Neuronal stem cell (in vitro differentiated cells): ENCODE measurements at regions not wholly inside any gene's neighbourhood (a gene's known extent, or its start where the extent isn't known, plus 50 kb on each side); places are given as distances from the start of the nearest gene placed in this dataset.

ENCODE experiments used
- DNase-seq: peaks from one replicate; pipeline ENCODE4 v3.0.0-alpha.2; 2013; ENCODE audit warnings: low spot score
- H2AFZ ChIP-seq: one replicate; pipeline ENCODE4 v1.6.1; 2013; ENCODE audit warnings: mild to moderate bottlenecking, low read length, inconsistent platforms
- H2AK5ac ChIP-seq: 2 replicates; pipeline ENCODE4 v1.6.1; 2013; ENCODE audit warnings: low read depth, mild to moderate bottlenecking, inconsistent platforms, low read length, moderate library complexity, mixed read lengths
- H2BK120ac ChIP-seq: 2 replicates; pipeline ENCODE4 v1.6.1; 2013; ENCODE audit warnings: low read depth, mild to moderate bottlenecking, inconsistent platforms, low read length, moderate library complexity, mixed read lengths
- H2BK12ac ChIP-seq: one replicate; pipeline ENCODE4 v1.6.1; 2013; ENCODE audit warnings: low read length, inconsistent platforms
- H2BK15ac ChIP-seq: 2 replicates; pipeline ENCODE4 v1.6.1; 2013; ENCODE audit warnings: mild to moderate bottlenecking, low read length, inconsistent platforms, mixed read lengths
- H2BK5ac ChIP-seq: one replicate; pipeline ENCODE4 v1.6.1; 2013; ENCODE audit warnings: inconsistent platforms, mild to moderate bottlenecking, low read length, moderate library complexity
- H3K14ac ChIP-seq: one replicate; pipeline ENCODE4 v1.6.1; 2013; ENCODE audit warnings: low read length, inconsistent platforms
- H3K18ac ChIP-seq: 2 replicates; pipeline ENCODE4 v1.6.1; 2013; ENCODE audit warnings: low read length, inconsistent platforms
- H3K23ac ChIP-seq: 2 replicates; pipeline ENCODE4 v1.6.1; 2013; ENCODE audit warnings: low read depth, mild to moderate bottlenecking, mixed read lengths, low read length, inconsistent platforms; ENCODE audit not compliant: poor library complexity
- H3K27ac ChIP-seq: replicated peaks from 3 replicates; pipeline ENCODE4 v1.5.1; 2013; ENCODE audit warnings: low read length, inconsistent platforms
- H3K27me3 ChIP-seq, 3 experiments: 2 replicates each; pipeline ENCODE4 v1.6.1; 2013; ENCODE audit warnings: low read length in 3 of 3, mild to moderate bottlenecking in 2 of 3, inconsistent platforms in 1 of 3, low read depth in 1 of 3, mixed read lengths in 1 of 3, moderate library complexity in 1 of 3; ENCODE audit not compliant: control insufficient read depth in 3 of 3, insufficient read depth in 3 of 3
- H3K36me3 ChIP-seq, 2 donors: replicated peaks in 1 of 2; 2 replicates each; pipeline ENCODE4 v1.6.1; 2013; ENCODE audit warnings: low read length in 2 of 2; ENCODE audit not compliant: control insufficient read depth in 2 of 2, insufficient read depth in 2 of 2
- H3K4ac ChIP-seq: 2 replicates; pipeline ENCODE4 v1.6.1; 2013; ENCODE audit warnings: inconsistent platforms, mild to moderate bottlenecking, low read length, moderate library complexity
- H3K4me1 ChIP-seq, 2 donors: 1 replicate in 1 of 2; 2 replicates in 1 of 2; pipeline ENCODE4 v1.6.1; 2013; ENCODE audit warnings: low read length in 2 of 2, low read depth in 1 of 2; ENCODE audit not compliant: control insufficient read depth in 2 of 2, insufficient read depth in 1 of 2
- H3K4me2 ChIP-seq: one replicate; pipeline ENCODE4 v1.6.1; 2013; ENCODE audit warnings: mild to moderate bottlenecking, low read length, inconsistent platforms; ENCODE audit not compliant: insufficient read depth, poor library complexity, severe bottlenecking
- H3K4me3 ChIP-seq, 2 donors: 2 replicates each; pipeline ENCODE4 v1.5.1; 2013; ENCODE audit warnings: low read length in 2 of 2, mild to moderate bottlenecking in 2 of 2, inconsistent platforms in 1 of 2, moderate library complexity in 1 of 2
- H3K79me1 ChIP-seq: one replicate; pipeline ENCODE4 v1.6.1; 2013; ENCODE audit warnings: low read depth, mild to moderate bottlenecking, inconsistent platforms, low read length, moderate library complexity
- H3K9ac ChIP-seq: one replicate; pipeline ENCODE4 v1.6.1; 2013; ENCODE audit warnings: mild to moderate bottlenecking, low read depth, low read length, inconsistent platforms; ENCODE audit not compliant: poor library complexity
- H3K9me3 ChIP-seq, 2 donors: replicated peaks in 1 of 2; 2 replicates each; pipeline versions ENCODE3 to v1.6.1; 2013; ENCODE audit warnings: low read length in 2 of 2, mild to moderate bottlenecking in 2 of 2, inconsistent platforms in 1 of 2, low read depth in 1 of 2, mixed read lengths in 1 of 2, moderate library complexity in 1 of 2; ENCODE audit not compliant: control insufficient read depth in 2 of 2, insufficient read depth in 1 of 2
- H4K8ac ChIP-seq: one replicate; pipeline ENCODE4 v1.6.1; 2013; ENCODE audit warnings: low read depth, mild to moderate bottlenecking, inconsistent platforms, low read length, moderate library complexity
- H4K91ac ChIP-seq: one replicate; pipeline ENCODE4 v1.6.1; 2013; ENCODE audit warnings: low read length, low read depth, mild to moderate bottlenecking, inconsistent platforms; ENCODE audit not compliant: poor library complexity
- WGBS, 2 donors: extraction: QIAGEN DNeasy Blood & Tissue Kit; methylation state at CpG; one replicate each; pipeline ENCODE4 v1.1.7; 2013; ENCODE audit warnings: missing lambda C conversion rate in 2 of 2, mixed read lengths in 1 of 2; ENCODE audit not compliant: insufficient read length in 2 of 2, insufficient replicate concordance in 1 of 2; ENCODE audit errors: extremely low coverage in 2 of 2; 5-methylcytosine and 5-hydroxymethylcytosine counted together

GRCh38 chr12:111196532-111196931 lies 172.4 kb downstream of the PHETA1 start:
- no peaks in the 10 kb centered on the region for H3K9me3 ChIP-seq

GRCh38 chr12:111195316-111195715 lies 173.6 kb downstream of the PHETA1 start:
- Histone ChIP-seq H3K36me3 (no peaks in the 10 kb centered on the region), H3K4me3 (no peak overlapping the region), H3K23ac (no peak overlapping the region), H3K79me1 (no peaks in the 10 kb centered on the region), H2BK120ac (no peak overlapping the region), H3K27ac (no peak overlapping the region), H3K18ac (no peak overlapping the region), H3K9me3 (no peaks in the 10 kb centered on the region), H3K27me3 (no peaks in the 10 kb centered on the region), H4K8ac (no peak overlapping the region), H2BK12ac (no peak overlapping the region), H3K4me2 (no peak overlapping the region), H2BK15ac (no peak overlapping the region), H3K14ac (no peak overlapping the region), H3K9ac (no peak overlapping the region), H2BK5ac (no peak overlapping the region), H3K4ac (no peak overlapping the region), H4K91ac (no peak overlapping the region), H3K4me1 (peaks cover 6% of the 10 kb centered on the region in 2 donors), H2AK5ac (no peak overlapping the region), H2AFZ (no peak overlapping the region)
- DNase-seq, result no peak
- WGBS, 2 donors, result no CpG with 5 or more reads among the region's 8 CpGs

More at GRCh38 chr12:111196532-111196931, 172.4 kb downstream of the PHETA1 start:
- Histone ChIP-seq H3K23ac (no peak overlapping the region), H4K8ac (no peak overlapping the region), H3K27me3 (peaks cover 0 to 6% (median 0%) of the 10 kb centered on the region in 3 experiments), H3K9ac (no peak overlapping the region), H3K4me1 (peaks cover 6% of the 10 kb centered on the region in 2 donors), H2BK5ac (no peak overlapping the region), H3K4me2 (no peak overlapping the region), H2AK5ac (no peak overlapping the region), H2BK12ac (no peak overlapping the region), H3K27ac (no peak overlapping the region), H4K91ac (no peak overlapping the region), H2AFZ (no peak overlapping the region), H2BK120ac (no peak overlapping the region), H2BK15ac (no peak overlapping the region), H3K36me3 (no peaks in the 10 kb centered on the region), H3K14ac (no peak overlapping the region), H3K79me1 (no peaks in the 10 kb centered on the region), H3K4ac (no peak overlapping the region), H3K4me3 (no peak overlapping the region), H3K18ac (no peak overlapping the region)
- DNase-seq, result no peak
- WGBS, 2 donors, result no CpG with 5 or more reads among the region's 5 CpGs

- H2AFZ ChIP-seq, result no peak overlapping the region
- H2BK15ac ChIP-seq, result no peak overlapping the region
- no peaks in the 10 kb centered on the region for H3K36me3 ChIP-seq
- no CpG with 5 or more reads among the region's 9 CpGs for WGBS, 2 donors
- no peak overlapping the region for H2BK5ac ChIP-seq
- H3K23ac ChIP-seq, result no peak overlapping the region
- no peak overlapping the region for H3K4ac ChIP-seq
- no peak overlapping the region for H3K4me3 ChIP-seq
- H4K8ac ChIP-seq, result no peak overlapping the region
- H3K9ac ChIP-seq, result no peak overlapping the region
- H2AK5ac ChIP-seq, result no peak overlapping the region
- no peaks in the 10 kb centered on the region for H3K9me3 ChIP-seq
- H2BK12ac ChIP-seq, result no peak overlapping the region
- H4K91ac ChIP-seq, result no peak overlapping the region
- no peak overlapping the region for H3K27ac ChIP-seq
- H3K4me1 ChIP-seq, result peaks cover 6% of the 10 kb centered on the region in 2 donors
- no peaks in the 10 kb centered on the region for H3K27me3 ChIP-seq
- H3K79me1 ChIP-seq, result no peaks in the 10 kb centered on the region
- H3K4me2 ChIP-seq, result no peak overlapping the region
- H2BK120ac ChIP-seq, result no peak overlapping the region
- DNase-seq, result no peak
- H3K14ac ChIP-seq, result no peak overlapping the region
- H3K18ac ChIP-seq, result no peak overlapping the region
Measured at GRCh38 chr12:111194703-111195051, 174.2 kb downstream of the PHETA1 start.

GRCh38 chr12:111193977-111194702 lies 174.8 kb downstream of the PHETA1 start:
- no peak overlapping the region for H3K4me3 ChIP-seq
- H3K27me3 ChIP-seq, result no peaks in the 10 kb centered on the region
- no peak overlapping the region for H3K9ac ChIP-seq
- H3K4ac ChIP-seq, result no peak overlapping the region
- no peak overlapping the region for H2AK5ac ChIP-seq
- H3K4me2 ChIP-seq, result no peak overlapping the region
- no peak overlapping the region for H4K91ac ChIP-seq
- H3K23ac ChIP-seq, result no peak overlapping the region
- peak overlapping the region; percentile 39 for H2BK5ac ChIP-seq
- H2BK15ac ChIP-seq, result no peak overlapping the region
- H2BK120ac ChIP-seq, result no peak overlapping the region
- H3K14ac ChIP-seq, result no peak overlapping the region
- H2BK12ac ChIP-seq, result no peak overlapping the region
- H3K79me1 ChIP-seq, result no peaks in the 10 kb centered on the region
- H3K18ac ChIP-seq, result no peak overlapping the region
- peaks cover 6% of the 10 kb centered on the region in 2 donors for H3K4me1 ChIP-seq
- H4K8ac ChIP-seq, result no peak overlapping the region
- WGBS, 2 donors, result no CpG with 5 or more reads among the region's 15 CpGs
- H2AFZ ChIP-seq, result no peak overlapping the region
- H3K27ac ChIP-seq, result no peak overlapping the region
- H3K36me3 ChIP-seq, result no peaks in the 10 kb centered on the region
- H3K9me3 ChIP-seq, result no peaks in the 10 kb centered on the region
- no peak for DNase-seq
